ENCODE measurements at regions not wholly inside any gene's neighbourhood (a gene's known extent, or its start where the extent isn't known, plus 50 kb on each side); places are given as distances from the start of the nearest gene placed in this dataset.

DNA sequence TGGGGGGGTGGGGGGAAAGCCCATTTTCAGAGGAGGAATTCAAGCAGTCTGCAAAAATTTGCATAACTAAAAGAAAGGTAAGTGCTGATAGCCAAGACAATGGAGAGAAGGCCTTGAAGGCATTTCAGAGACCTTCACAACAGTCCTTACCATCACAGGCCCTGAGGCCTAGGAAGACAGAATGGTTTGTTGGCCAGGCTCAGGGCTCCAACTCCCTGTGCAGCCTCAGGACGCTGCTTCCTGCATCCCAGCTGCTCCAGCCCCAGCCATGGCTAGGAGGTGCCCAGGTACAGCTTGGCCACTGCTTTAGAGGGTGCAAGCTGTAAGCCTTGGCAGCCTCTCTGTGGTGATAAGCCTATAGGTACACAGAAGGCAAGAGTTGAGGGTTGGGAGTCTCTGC is 571.6 kb downstream of the MATN1 start:
- Histone ChIP-seq H3K4me3 (ENCODE audit: low read length in 2 of 2) (no peak overlapping the region), H3K27ac (ENCODE audit: low read length) (no peak overlapping the region), H3K9ac (ENCODE audit: low read length in 2 of 2) (no peak overlapping the region), H3K36me3 (ENCODE audit: control insufficient read depth in 2 of 2, insufficient read depth in 2 of 2, low read length in 2 of 2) (no peaks in the 10 kb centered on the region), H3K4me1 (ENCODE audit: control insufficient read depth, insufficient read depth, low read length) (no peaks in the 10 kb centered on the region), H3K9me3 (ENCODE audit: control insufficient read depth in 2 of 2, low read length in 2 of 2) (peaks cover 0 to 5% of the 10 kb centered on the region in 2 donors), H3K27me3 (ENCODE audit: control insufficient read depth in 1 of 2, insufficient read depth in 2 of 2, low read length in 2 of 2) (peaks cover 0 to 2% of the 10 kb centered on the region in 2 donors)

DNA sequence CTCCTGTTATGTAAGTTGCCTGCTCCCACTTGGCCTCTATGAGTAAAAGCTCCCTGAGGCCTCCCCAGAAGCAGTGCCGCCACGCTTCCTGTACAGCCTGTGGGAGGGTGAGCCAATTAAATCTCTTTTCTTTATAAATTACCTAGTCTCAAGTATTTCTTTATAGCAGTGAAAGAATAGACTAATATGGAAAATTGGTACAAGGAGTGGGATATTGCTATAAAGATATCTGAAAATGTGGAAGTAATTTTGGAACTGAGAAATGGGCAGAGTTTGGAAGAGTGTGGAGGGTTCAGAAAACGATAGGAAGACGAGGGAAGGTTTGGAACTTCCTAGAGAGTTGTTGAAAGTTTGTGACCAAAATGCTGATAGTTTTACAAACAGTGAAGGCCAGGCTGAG is 572.3 kb downstream of the MATN1 start:
- Histone ChIP-seq H3K36me3 (ENCODE audit: control insufficient read depth in 2 of 2, insufficient read depth in 2 of 2, low read length in 2 of 2) (no peaks in the 10 kb centered on the region), H3K9ac (ENCODE audit: low read length in 2 of 2) (no peak overlapping the region), H3K4me1 (ENCODE audit: control insufficient read depth, insufficient read depth, low read length) (no peaks in the 10 kb centered on the region), H3K27ac (ENCODE audit: low read length) (no peak overlapping the region), H3K9me3 (ENCODE audit: control insufficient read depth in 2 of 2, low read length in 2 of 2) (peaks cover 0 to 5% of the 10 kb centered on the region in 2 donors), H3K27me3 (ENCODE audit: control insufficient read depth in 1 of 2, insufficient read depth in 2 of 2, low read length in 2 of 2) (peaks cover 0 to 3% of the 10 kb centered on the region in 2 donors), H3K4me3 (ENCODE audit: low read length in 2 of 2) (no peak overlapping the region)

DNA sequence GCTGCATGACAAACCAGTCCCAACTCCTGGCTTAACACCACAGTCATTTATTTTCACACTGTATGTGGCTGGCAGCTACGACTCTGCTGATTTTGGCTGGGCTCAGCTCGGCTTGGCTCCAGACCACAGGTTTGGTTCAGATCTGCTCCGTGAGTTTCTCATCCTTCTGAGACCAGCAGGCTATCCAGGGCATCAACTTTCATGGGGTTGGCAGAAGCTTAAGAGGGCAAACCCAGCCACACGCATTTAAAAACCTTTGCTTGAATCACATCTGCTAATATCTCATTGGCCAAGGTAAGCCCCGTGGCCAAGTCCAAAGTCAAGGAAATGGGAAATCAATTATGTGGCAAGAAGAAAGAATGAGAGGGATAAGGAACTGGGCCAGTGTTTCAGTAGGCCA is 574.2 kb downstream of the MATN1 start:
- H3K27ac ChIP-seq (ENCODE audit: low read length) = no peak overlapping the region
- H3K27me3 ChIP-seq (ENCODE audit: control insufficient read depth in 1 of 2, insufficient read depth in 2 of 2, low read length in 2 of 2) = peaks cover 0 to 7% of the 10 kb centered on the region in 2 donors
- no peak overlapping the region for H3K9ac ChIP-seq (ENCODE audit: low read length in 2 of 2)
- no peak overlapping the region for H3K4me3 ChIP-seq (ENCODE audit: low read length in 2 of 2)
- no peaks in the 10 kb centered on the region for H3K4me1 ChIP-seq (ENCODE audit: control insufficient read depth, insufficient read depth, low read length)
- H3K9me3 ChIP-seq (ENCODE audit: control insufficient read depth in 2 of 2, low read length in 2 of 2) = peaks cover 0 to 5% of the 10 kb centered on the region in 2 donors
- no peaks in the 10 kb centered on the region for H3K36me3 ChIP-seq (ENCODE audit: control insufficient read depth in 2 of 2, insufficient read depth in 2 of 2, low read length in 2 of 2)

DNA sequence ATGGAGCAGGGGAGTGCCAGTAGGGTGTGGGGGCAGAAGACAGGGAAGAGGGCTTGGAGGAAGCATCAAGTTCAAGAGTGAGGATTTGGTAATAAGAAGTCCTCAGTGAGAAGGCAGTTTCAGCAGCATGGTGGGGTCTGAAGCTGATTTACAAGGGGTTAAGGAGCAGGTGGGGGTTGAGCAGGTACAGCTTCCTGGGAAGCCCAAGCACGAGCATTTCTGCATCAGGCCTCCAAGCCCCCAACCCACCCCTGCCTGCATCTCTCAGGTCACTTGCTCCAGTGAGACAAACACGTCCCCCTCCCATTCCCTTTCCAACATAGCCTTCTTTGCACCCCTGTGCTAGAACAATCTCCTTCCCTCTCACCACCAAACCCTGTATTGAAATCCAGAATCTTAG is 574.7 kb downstream of the MATN1 start:
- Histone ChIP-seq H3K9ac (ENCODE audit: low read length in 2 of 2) (no peak overlapping the region), H3K36me3 (ENCODE audit: control insufficient read depth in 2 of 2, insufficient read depth in 2 of 2, low read length in 2 of 2) (no peaks in the 10 kb centered on the region), H3K9me3 (ENCODE audit: control insufficient read depth in 2 of 2, low read length in 2 of 2) (peaks cover 0 to 5% of the 10 kb centered on the region in 2 donors)

DNA sequence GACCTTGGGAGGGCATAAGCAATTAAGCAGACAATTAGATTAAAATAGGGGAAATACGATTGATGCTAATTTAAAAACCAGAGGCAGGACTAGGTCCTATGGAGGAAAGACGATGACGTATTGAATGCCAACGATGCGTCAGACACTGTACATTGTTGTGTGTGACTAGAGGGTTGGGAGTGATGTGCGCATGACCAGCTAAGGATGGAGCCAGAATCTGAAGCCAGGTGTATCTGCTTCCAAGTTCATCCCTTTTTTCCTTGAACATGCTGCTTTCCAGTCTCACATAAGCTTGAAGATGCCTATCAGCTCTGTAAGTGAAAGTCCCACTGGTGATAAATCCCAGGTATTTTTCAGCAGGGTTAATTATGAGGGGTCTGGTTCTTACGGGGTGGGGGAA is 576.2 kb downstream of the MATN1 start:
- Histone ChIP-seq H3K9me3 (ENCODE audit: control insufficient read depth in 2 of 2, low read length in 2 of 2) (peaks cover 0 to 5% of the 10 kb centered on the region in 2 donors), H3K9ac (ENCODE audit: low read length in 2 of 2) (no peak overlapping the region), H3K27ac (ENCODE audit: low read length) (no peak overlapping the region), H3K27me3 (ENCODE audit: control insufficient read depth in 1 of 2, insufficient read depth in 2 of 2, low read length in 2 of 2) (peaks cover 0 to 7% of the 10 kb centered on the region in 2 donors), H3K36me3 (ENCODE audit: control insufficient read depth in 2 of 2, insufficient read depth in 2 of 2, low read length in 2 of 2) (no peaks in the 10 kb centered on the region), H3K4me1 (ENCODE audit: control insufficient read depth, insufficient read depth, low read length) (no peaks in the 10 kb centered on the region), H3K4me3 (ENCODE audit: low read length in 2 of 2) (no peak overlapping the region)

More for the DNA sequence above, 574.7 kb downstream of the MATN1 start:
- H3K27ac ChIP-seq (ENCODE audit: low read length) = no peak overlapping the region
- H3K27me3 ChIP-seq (ENCODE audit: control insufficient read depth in 1 of 2, insufficient read depth in 2 of 2, low read length in 2 of 2) = peaks cover 0 to 7% of the 10 kb centered on the region in 2 donors
- H3K4me1 ChIP-seq (ENCODE audit: control insufficient read depth, insufficient read depth, low read length) = no peaks in the 10 kb centered on the region
- H3K4me3 ChIP-seq (ENCODE audit: low read length in 2 of 2) = no peak overlapping the region

DNA sequence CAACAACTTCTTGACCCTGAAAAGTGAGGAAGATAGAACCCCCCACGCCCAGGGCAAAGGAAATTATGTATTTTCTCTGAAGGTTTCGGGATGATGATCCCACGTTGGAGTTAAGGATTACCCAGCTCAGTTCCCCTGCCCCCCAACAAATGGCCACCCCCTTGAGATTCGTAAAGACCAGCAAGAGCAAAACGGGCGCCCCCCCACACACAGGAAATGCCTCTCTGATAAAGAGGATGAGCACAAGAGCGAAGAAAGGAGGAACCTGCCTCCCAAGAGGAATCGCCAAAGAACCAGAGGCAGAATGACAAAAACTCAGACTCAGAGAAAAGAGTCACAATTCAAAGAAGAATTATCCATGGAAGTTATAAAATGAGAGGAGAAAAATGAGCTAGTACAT is 576.9 kb downstream of the MATN1 start:
- no peaks in the 10 kb centered on the region for H3K36me3 ChIP-seq (ENCODE audit: control insufficient read depth in 2 of 2, insufficient read depth in 2 of 2, low read length in 2 of 2)
- peaks cover 0 to 5% of the 10 kb centered on the region in 2 donors for H3K9me3 ChIP-seq (ENCODE audit: control insufficient read depth in 2 of 2, low read length in 2 of 2)
- no peak overlapping the region for H3K9ac ChIP-seq (ENCODE audit: low read length in 2 of 2)
- no peak overlapping the region for H3K27ac ChIP-seq (ENCODE audit: low read length)
- H3K27me3 ChIP-seq (ENCODE audit: control insufficient read depth in 1 of 2, insufficient read depth in 2 of 2, low read length in 2 of 2) = peaks cover 0 to 7% of the 10 kb centered on the region in 2 donors
- no peak overlapping the region for H3K4me3 ChIP-seq (ENCODE audit: low read length in 2 of 2)
- no peaks in the 10 kb centered on the region for H3K4me1 ChIP-seq (ENCODE audit: control insufficient read depth, insufficient read depth, low read length)

DNA sequence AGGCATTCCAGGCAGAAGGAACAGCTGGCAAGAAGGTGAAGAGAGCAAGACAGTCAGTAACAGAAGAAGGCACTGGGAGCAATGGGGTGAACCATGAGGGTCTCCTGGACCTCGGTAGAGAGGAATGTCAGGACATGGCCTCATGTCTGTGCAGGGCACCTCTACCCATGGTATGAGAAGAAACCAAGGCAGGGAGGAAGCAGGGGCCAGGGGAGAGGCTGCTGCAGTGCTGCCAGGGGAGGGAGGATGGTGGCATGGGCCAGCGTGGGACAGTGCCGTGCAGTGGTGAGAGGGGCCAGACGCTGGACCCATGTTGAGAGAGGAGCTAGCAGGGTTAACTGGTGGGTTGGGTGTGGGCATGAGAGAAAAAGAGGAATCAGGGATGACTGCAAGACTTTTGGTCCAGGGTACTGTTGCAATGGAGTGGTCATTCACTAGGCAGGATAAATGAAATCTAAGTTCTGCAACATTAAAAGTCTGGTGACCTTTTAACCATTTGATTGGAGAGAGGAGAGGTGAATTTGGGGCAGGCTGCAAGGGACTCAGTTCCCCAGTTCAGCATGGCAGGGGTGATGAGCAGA is 577.6 kb downstream of the MATN1 start:
- Histone ChIP-seq H3K27ac (ENCODE audit: low read length) (no peak overlapping the region), H3K9me3 (ENCODE audit: control insufficient read depth in 2 of 2, low read length in 2 of 2) (peaks cover 0 to 2% of the 10 kb centered on the region in 2 donors), H3K36me3 (ENCODE audit: control insufficient read depth in 2 of 2, insufficient read depth in 2 of 2, low read length in 2 of 2) (no peaks in the 10 kb centered on the region), H3K4me1 (ENCODE audit: control insufficient read depth, insufficient read depth, low read length) (no peaks in the 10 kb centered on the region), H3K4me3 (ENCODE audit: low read length in 2 of 2) (no peak overlapping the region), H3K27me3 (ENCODE audit: control insufficient read depth in 1 of 2, insufficient read depth in 2 of 2, low read length in 2 of 2) (peaks cover 0 to 12% of the 10 kb centered on the region in 2 donors), H3K9ac (ENCODE audit: low read length in 2 of 2) (no peak overlapping the region)

DNA sequence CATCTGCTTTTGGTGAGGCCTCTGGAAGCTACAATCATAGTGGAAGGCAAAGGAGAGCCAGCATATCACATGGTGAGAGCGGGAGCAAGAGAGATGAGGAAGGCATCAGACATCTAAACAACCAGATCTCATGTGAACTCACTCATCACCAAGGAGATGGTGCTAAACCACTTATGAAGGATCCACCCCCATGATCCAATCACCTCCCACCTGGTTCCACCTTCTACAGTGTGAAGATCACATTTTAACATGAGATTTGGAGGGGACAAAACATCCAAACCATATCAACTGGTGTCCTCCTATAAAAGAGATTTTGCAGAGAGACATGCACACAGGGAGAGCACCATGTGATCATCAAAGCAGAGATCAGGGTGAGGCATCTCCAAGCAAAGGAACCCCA is 578.6 kb downstream of the MATN1 start:
- Histone ChIP-seq H3K9me3 (ENCODE audit: control insufficient read depth in 2 of 2, low read length in 2 of 2) (no peaks in the 10 kb centered on the region), H3K4me3 (ENCODE audit: low read length in 2 of 2) (no peak overlapping the region), H3K27me3 (ENCODE audit: control insufficient read depth in 1 of 2, insufficient read depth in 2 of 2, low read length in 2 of 2) (peaks cover 6 to 16% of the 10 kb centered on the region in 2 donors), H3K36me3 (ENCODE audit: control insufficient read depth in 2 of 2, insufficient read depth in 2 of 2, low read length in 2 of 2) (no peaks in the 10 kb centered on the region), H3K4me1 (ENCODE audit: control insufficient read depth, insufficient read depth, low read length) (no peaks in the 10 kb centered on the region), H3K27ac (ENCODE audit: low read length) (no peak overlapping the region), H3K9ac (ENCODE audit: low read length in 2 of 2) (no peak overlapping the region)

DNA sequence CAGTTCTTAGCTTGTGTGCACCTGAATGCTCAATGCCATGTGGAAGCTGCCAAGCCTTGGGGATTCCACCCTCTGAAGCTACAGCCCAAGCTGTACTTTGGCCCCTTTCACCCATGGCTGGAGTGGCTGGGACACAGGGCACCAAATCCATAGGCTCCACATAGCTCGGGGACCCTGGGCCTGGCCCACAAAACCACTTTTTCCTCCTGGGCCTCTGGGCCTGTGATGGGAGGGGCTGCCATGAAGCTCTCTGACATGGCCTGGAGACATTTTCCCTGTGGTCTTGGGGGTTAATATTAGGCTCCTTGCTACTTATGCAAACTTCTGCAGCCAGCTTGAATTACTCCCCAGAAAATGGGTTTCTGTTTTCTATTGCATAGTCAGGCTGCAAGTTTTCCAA is 579.9 kb downstream of the MATN1 start:
- Histone ChIP-seq H3K4me1 (ENCODE audit: control insufficient read depth, insufficient read depth, low read length) (no peaks in the 10 kb centered on the region), H3K9ac (ENCODE audit: low read length in 2 of 2) (no peak overlapping the region), H3K36me3 (ENCODE audit: control insufficient read depth in 2 of 2, insufficient read depth in 2 of 2, low read length in 2 of 2) (no peaks in the 10 kb centered on the region), H3K4me3 (ENCODE audit: low read length in 2 of 2) (no peak overlapping the region), H3K27ac (ENCODE audit: low read length) (no peak overlapping the region), H3K9me3 (ENCODE audit: control insufficient read depth in 2 of 2, low read length in 2 of 2) (no peaks in the 10 kb centered on the region), H3K27me3 (ENCODE audit: control insufficient read depth in 1 of 2, insufficient read depth in 2 of 2, low read length in 2 of 2) (peaks cover 6 to 16% of the 10 kb centered on the region in 2 donors)

DNA sequence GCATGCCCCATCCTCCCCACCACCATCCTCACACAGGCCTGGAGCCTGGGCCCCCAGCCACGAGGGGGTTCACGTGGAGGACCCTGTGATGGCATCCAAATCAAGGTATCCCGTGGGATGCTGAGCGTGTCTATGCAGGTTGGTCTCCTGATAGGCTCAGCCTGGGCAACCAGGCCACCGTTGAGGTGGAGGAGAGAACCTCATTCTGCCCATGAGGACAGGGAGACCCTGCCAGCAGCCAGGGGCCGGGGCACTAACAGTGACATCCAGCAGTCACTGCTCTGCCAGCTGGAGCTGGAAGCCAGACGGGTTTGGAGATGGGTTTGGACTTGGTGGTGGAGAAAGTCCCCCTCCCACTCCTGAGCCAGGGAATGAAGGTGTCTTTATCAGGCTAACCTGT is 582.8 kb downstream of the MATN1 start:
- Histone ChIP-seq H3K4me1 (ENCODE audit: control insufficient read depth, insufficient read depth, low read length) (no peaks in the 10 kb centered on the region), H3K9ac (ENCODE audit: low read length in 2 of 2) (no peak overlapping the region), H3K27ac (ENCODE audit: low read length) (no peak overlapping the region), H3K36me3 (ENCODE audit: control insufficient read depth in 2 of 2, insufficient read depth in 2 of 2, low read length in 2 of 2) (no peaks in the 10 kb centered on the region), H3K27me3 (ENCODE audit: control insufficient read depth in 1 of 2, insufficient read depth in 2 of 2, low read length in 2 of 2) (peaks cover 6 to 9% of the 10 kb centered on the region in 2 donors), H3K9me3 (ENCODE audit: control insufficient read depth in 2 of 2, low read length in 2 of 2) (peaks cover 0 to 4% of the 10 kb centered on the region in 2 donors), H3K4me3 (ENCODE audit: low read length in 2 of 2) (no peak overlapping the region)

DNA sequence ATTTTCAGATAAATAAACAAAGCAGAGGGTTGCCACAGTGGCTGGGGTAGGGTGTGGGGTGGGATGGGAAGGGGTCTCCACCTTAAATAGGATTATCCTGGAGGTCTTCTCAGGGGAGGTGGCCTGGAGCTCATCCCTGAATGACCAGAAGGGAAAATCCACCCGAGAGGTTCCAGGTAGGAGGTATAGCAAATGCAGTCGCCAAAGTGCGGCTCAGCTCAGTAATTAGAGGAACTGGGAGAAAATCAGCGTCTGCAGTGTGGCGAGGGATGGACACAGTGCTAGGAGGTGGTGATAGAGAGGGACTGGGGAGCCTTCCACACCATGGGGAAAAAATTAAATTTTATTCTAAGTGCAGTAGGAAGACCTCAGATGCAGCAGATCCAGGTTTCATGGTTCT is 584.5 kb downstream of the MATN1 start:
- no peaks in the 10 kb centered on the region for H3K36me3 ChIP-seq (ENCODE audit: control insufficient read depth in 2 of 2, insufficient read depth in 2 of 2, low read length in 2 of 2)
- no peak overlapping the region for H3K27ac ChIP-seq (ENCODE audit: low read length)
- peaks cover 6 to 12% of the 10 kb centered on the region in 2 donors for H3K27me3 ChIP-seq (ENCODE audit: control insufficient read depth in 1 of 2, insufficient read depth in 2 of 2, low read length in 2 of 2)
- no peak overlapping the region for H3K9ac ChIP-seq (ENCODE audit: low read length in 2 of 2)
- H3K9me3 ChIP-seq (ENCODE audit: control insufficient read depth in 2 of 2, low read length in 2 of 2) = peaks cover 0 to 4% of the 10 kb centered on the region in 2 donors
- H3K4me1 ChIP-seq (ENCODE audit: control insufficient read depth, insufficient read depth, low read length) = no peaks in the 10 kb centered on the region
- H3K4me3 ChIP-seq (ENCODE audit: low read length in 2 of 2) = no peak overlapping the region
